ENCODE measurements at regions not wholly inside any gene's neighbourhood (a gene's known extent, or its start where the extent isn't known, plus 50 kb on each side); places are given as distances from the start of the nearest gene placed in this dataset.
A peak's percentile ranks its signal among the peaks of the same experiment; 100 is the strongest.

DNA sequence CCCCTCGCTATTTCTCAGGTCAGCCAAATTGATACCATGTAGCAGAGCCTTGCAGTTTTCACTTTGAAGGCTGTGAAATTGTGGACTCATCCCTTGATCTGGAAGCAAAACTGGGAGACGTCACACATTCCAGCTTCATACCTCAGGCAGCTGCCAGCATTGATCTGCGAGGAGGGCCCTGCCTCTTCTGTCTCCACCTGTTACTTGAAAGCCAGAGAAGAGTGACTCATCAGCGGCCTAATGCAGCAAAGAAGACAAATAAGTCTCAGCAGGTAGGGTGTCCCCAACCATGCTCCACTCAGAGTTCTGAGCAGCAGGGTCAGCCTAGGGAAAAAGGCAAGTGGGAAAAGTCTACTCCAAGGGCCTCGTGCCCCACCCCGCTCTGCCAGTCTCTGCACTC is 69.4 kb upstream of the BMP2 start (continued):
- no peak for TF ChIP-seq RFX5 (IDR thresholded peaks at IDR 0.05; ENCODE audit: borderline replicate concordance, low read depth, low read length)
- TF ChIP-seq RAD21 (IDR thresholded peaks at IDR 0.05 in 1 of 2, conservative IDR thresholded peaks at IDR 0.05 in 1 of 2; ENCODE audit: low read depth in 2 of 2, low read length in 2 of 2) = no peak
- TF ChIP-seq CREB1 (IDR thresholded peaks at IDR 0.05) = no peak
- no peak for TF ChIP-seq MAFK (IDR thresholded peaks at IDR 0.05; ENCODE audit: low read depth, low read length)
- TF ChIP-seq, protein P1, sequence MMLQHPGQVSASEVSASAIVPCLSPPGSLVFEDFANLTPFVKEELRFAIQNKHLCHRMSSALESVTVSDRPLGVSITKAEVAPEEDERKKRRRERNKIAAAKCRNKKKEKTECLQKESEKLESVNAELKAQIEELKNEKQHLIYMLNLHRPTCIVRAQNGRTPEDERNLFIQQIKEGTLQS (IDR thresholded peaks at IDR 0.05; ENCODE audit: insufficient read depth, low read depth, low read length) = 0 out of 2 replicates have a peak, but pooled peaks have one; percentile 22
- TF ChIP-seq SIN3A (conservative IDR thresholded peaks at IDR 0.05 in 1 of 2, IDR thresholded peaks at IDR 0.05 in 1 of 2; ENCODE audit: low read depth in 1 of 2, low read length in 2 of 2) = no peak
- no peak for TF ChIP-seq CBX5 (IDR thresholded peaks at IDR 0.05; ENCODE audit: low read depth, low read length)
- TF ChIP-seq SIX5 (IDR thresholded peaks at IDR 0.05; ENCODE audit: low read depth, low read length) = no peak
- TF ChIP-seq RNF2 (IDR thresholded peaks at IDR 0.05; ENCODE audit: borderline replicate concordance, low read depth, low read length, missing control alignments, poor library complexity, severe bottlenecking) = no peak
- peak; percentile 95 for TF ChIP-seq JUND (IDR thresholded peaks at IDR 0.05; ENCODE audit: low read length)
- no peak for TF ChIP-seq RXRA (IDR thresholded peaks at IDR 0.05; ENCODE audit: insufficient read depth, low read depth, low read length)
- TF ChIP-seq TEAD4 (IDR thresholded peaks at IDR 0.05; ENCODE audit: low read depth, low read length) = peak; percentile 74
- TF ChIP-seq SRF (IDR thresholded peaks at IDR 0.05; ENCODE audit: low read depth, low read length) = no peak
- TF ChIP-seq, protein P2, sequence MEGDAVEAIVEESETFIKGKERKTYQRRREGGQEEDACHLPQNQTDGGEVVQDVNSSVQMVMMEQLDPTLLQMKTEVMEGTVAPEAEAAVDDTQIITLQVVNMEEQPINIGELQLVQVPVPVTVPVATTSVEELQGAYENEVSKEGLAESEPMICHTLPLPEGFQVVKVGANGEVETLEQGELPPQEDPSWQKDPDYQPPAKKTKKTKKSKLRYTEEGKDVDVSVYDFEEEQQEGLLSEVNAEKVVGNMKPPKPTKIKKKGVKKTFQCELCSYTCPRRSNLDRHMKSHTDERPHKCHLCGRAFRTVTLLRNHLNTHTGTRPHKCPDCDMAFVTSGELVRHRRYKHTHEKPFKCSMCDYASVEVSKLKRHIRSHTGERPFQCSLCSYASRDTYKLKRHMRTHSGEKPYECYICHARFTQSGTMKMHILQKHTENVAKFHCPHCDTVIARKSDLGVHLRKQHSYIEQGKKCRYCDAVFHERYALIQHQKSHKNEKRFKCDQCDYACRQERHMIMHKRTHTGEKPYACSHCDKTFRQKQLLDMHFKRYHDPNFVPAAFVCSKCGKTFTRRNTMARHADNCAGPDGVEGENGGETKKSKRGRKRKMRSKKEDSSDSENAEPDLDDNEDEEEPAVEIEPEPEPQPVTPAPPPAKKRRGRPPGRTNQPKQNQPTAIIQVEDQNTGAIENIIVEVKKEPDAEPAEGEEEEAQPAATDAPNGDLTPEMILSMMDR (IDR thresholded peaks at IDR 0.05; ENCODE audit: control extremely low read depth in 1 of 3, insufficient read depth in 1 of 3, low read depth in 1 of 3, low read length in 3 of 3) = no peak
- no peak for TF ChIP-seq CHD2 (IDR thresholded peaks at IDR 0.05; ENCODE audit: low read length)
- TF ChIP-seq ZNF274 (IDR thresholded peaks at IDR 0.05; ENCODE audit: borderline replicate concordance, extremely low read depth, low read length) = no peak
- no peak for TF ChIP-seq CHD1 (IDR thresholded peaks at IDR 0.05; ENCODE audit: low read depth, low read length)
- no peak for TF ChIP-seq PHF8 (conservative IDR thresholded peaks at IDR 0.05; ENCODE audit: low read depth, low read length)
- TF ChIP-seq POLR2AphosphoS5 (IDR thresholded peaks at IDR 0.05; ENCODE audit: low read depth, low read length) = no peak
- TF ChIP-seq POU5F1 (IDR thresholded peaks at IDR 0.05; ENCODE audit: low read depth, low read length) = no peak
- TF ChIP-seq EGR1 (IDR thresholded peaks at IDR 0.05; ENCODE audit: borderline replicate concordance, low read depth, low read length) = no peak
- peak in 1 of 2 experiments; percentile 69; a peak in 1 of 3 replicates for TF ChIP-seq EP300 (IDR thresholded peaks at IDR 0.05; ENCODE audit: borderline replicate concordance in 1 of 2, low read depth in 2 of 2, low read length in 2 of 2)
- TF ChIP-seq GTF2F1 (IDR thresholded peaks at IDR 0.05; ENCODE audit: borderline replicate concordance, low read depth, low read length) = no peak
